ENCODE measurements at regions not wholly inside any gene's neighbourhood (a gene's known extent, or its start where the extent isn't known, plus 50 kb on each side); places are given as distances from the start of the nearest gene placed in this dataset.

- TF ChIP-seq CTCF (IDR thresholded peaks at IDR 0.05) (peak; percentile 38), ZFX (IDR thresholded peaks at IDR 0.05; ENCODE audit: borderline replicate concordance) (no peak)
Measured at GRCh38 chr13:26132756-26133155, 80.9 kb upstream of the SHISA2 start.
